ENCODE measurements at regions not wholly inside any gene's neighbourhood (a gene's known extent, or its start where the extent isn't known, plus 50 kb on each side); places are given as distances from the start of the nearest gene placed in this dataset.

DNA sequence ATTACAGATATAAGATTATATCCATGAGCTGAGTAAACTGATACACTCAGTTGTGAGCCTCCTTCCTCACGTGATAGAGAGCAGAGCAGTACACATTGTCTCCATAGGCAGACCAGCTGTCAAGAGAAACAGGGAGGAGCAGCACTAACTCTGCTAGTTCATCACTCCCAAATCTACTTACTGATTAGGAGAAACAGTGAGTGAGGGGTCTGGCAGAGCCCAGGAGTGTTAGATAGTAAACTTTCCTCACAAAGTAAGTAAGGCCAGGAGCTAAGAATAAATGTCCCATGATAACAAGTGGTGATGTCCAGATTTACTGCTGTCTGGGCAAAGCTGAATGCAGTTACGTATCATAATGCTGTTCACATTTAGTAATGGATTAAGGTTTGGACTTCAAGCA, 168.6 kb upstream of the KCNK2 start:
- peak overlapping the region; percentile 35; the same call in 1 of the 2 replicates for H2AFZ ChIP-seq (ENCODE audit: low read length)
- no peak overlapping the region for H4K8ac ChIP-seq (ENCODE audit: extremely low read depth, insufficient read depth, low read length)
- DNase-seq (ENCODE audit: low read depth in 1 of 2, low spot score in 2 of 2) (no peak), FAIRE-seq (no peak)
- no peaks in the 10 kb centered on the region for H3K79me2 ChIP-seq (ENCODE audit: control insufficient read depth in 1 of 2, insufficient read depth in 2 of 2, low read length in 2 of 2)
- H3K4me2 ChIP-seq (ENCODE audit: insufficient read depth in 1 of 2, low read depth in 2 of 2, low read length in 2 of 2) = no peak overlapping the region
- H2AK5ac ChIP-seq (ENCODE audit: low read depth, low read length) = no peak overlapping the region
- H4K91ac ChIP-seq (replicated peaks; ENCODE audit: insufficient read length, low read length) = no peak overlapping the region
- H3K27me3 ChIP-seq (replicated peaks in 1 of 4; ENCODE audit: control insufficient read depth in 3 of 4, extremely low read depth in 1 of 4, insufficient read depth in 3 of 4, low read length in 3 of 4) = no peaks in the 10 kb centered on the region
- no peak overlapping the region for H2BK5ac ChIP-seq (ENCODE audit: low read depth, low read length)
- no peaks in the 10 kb centered on the region for H3K36me3 ChIP-seq (ENCODE audit: control insufficient read depth in 2 of 4, insufficient read depth in 4 of 4, low read length in 3 of 4)
- H4K20me1 ChIP-seq (replicated peaks in 1 of 2; ENCODE audit: control insufficient read depth in 1 of 2, insufficient read depth in 2 of 2, low read length in 2 of 2) = no peaks in the 10 kb centered on the region
- no peak overlapping the region for H3K18ac ChIP-seq (ENCODE audit: extremely low read depth, low read length)
- no peak overlapping the region for H2BK12ac ChIP-seq (ENCODE audit: low read depth, low read length)
- H3K79me1 ChIP-seq (ENCODE audit: low read depth, low read length) = no peaks in the 10 kb centered on the region
- WGBS, 2 experiments (ENCODE audit: extremely low coverage in 1 of 2, insufficient coverage in 1 of 2, insufficient read length in 1 of 2, insufficient replicate concordance in 2 of 2, low coverage in 1 of 2, low lambda C conversion rate in 2 of 2, missing lambda C conversion rate in 1 of 2) = 53% methylated on average over 2 of the region's 2 CpGs; no CpG with 5 or more reads in 1 of the 2 experiments
- TF ChIP-seq KDM5A (IDR thresholded peaks at IDR 0.05; ENCODE audit: low read length) = no peak
- TF ChIP-seq EZH2 (IDR thresholded peaks at IDR 0.05; ENCODE audit: low read depth, low read length, severe bottlenecking) = no peak
- TF ChIP-seq YY1 (IDR thresholded peaks at IDR 0.05; ENCODE audit: low read depth, low read length) = no peak
- no peak overlapping the region for H2BK20ac ChIP-seq (ENCODE audit: low read length)
- H3K27ac ChIP-seq (ENCODE audit: low read depth, low read length) = no peak overlapping the region
- H3K4me1 ChIP-seq (replicated peaks in 1 of 4; ENCODE audit: control insufficient read depth in 3 of 4, insufficient read depth in 4 of 4, low read length in 3 of 4) = peaks cover 0 to 3% (median 0%) of the 10 kb centered on the region in 4 experiments; a peak in 1 of 7 replicates
- H3K14ac ChIP-seq (ENCODE audit: insufficient read length) = no peak overlapping the region
- ChIA-PET CTCF (ENCODE audit: partially characterized antibody) (no interaction called here), POLR2A (ENCODE audit: partially characterized antibody) (no interaction called here)
- H3K4me3 ChIP-seq (ENCODE audit: extremely low read depth in 1 of 4, insufficient read depth in 2 of 4, low read depth in 3 of 4, low read length in 4 of 4) = no peak overlapping the region
- no peak overlapping the region for H3K4ac ChIP-seq (replicated peaks; ENCODE audit: insufficient read length, low read depth, low read length)
- H4K5ac ChIP-seq (ENCODE audit: insufficient read length, low read depth, low read length) = no peak overlapping the region
- no peak overlapping the region for H2BK120ac ChIP-seq (replicated peaks; ENCODE audit: low read depth, low read length)
- no peaks in the 10 kb centered on the region for H3K9me3 ChIP-seq (ENCODE audit: insufficient read depth in 2 of 2, low read depth in 1 of 2, low read length in 1 of 2)
- no peak overlapping the region for H3K9ac ChIP-seq (replicated peaks in 1 of 4; ENCODE audit: extremely low read depth in 1 of 4, low read depth in 3 of 4, low read length in 3 of 4)
- H3K23ac ChIP-seq (ENCODE audit: insufficient read length) = no peak overlapping the region
- H3K23me2 ChIP-seq (ENCODE audit: low read depth, low read length) = no peaks in the 10 kb centered on the region
- no peak overlapping the region for H3K56ac ChIP-seq (replicated peaks; ENCODE audit: insufficient read length, low read depth, low read length)
- H2BK15ac ChIP-seq (ENCODE audit: low read length) = no peak overlapping the region
